ENCODE measurements at regions not wholly inside any gene's neighbourhood (a gene's known extent, or its start where the extent isn't known, plus 50 kb on each side); places are given as distances from the start of the nearest gene placed in this dataset.

DNA sequence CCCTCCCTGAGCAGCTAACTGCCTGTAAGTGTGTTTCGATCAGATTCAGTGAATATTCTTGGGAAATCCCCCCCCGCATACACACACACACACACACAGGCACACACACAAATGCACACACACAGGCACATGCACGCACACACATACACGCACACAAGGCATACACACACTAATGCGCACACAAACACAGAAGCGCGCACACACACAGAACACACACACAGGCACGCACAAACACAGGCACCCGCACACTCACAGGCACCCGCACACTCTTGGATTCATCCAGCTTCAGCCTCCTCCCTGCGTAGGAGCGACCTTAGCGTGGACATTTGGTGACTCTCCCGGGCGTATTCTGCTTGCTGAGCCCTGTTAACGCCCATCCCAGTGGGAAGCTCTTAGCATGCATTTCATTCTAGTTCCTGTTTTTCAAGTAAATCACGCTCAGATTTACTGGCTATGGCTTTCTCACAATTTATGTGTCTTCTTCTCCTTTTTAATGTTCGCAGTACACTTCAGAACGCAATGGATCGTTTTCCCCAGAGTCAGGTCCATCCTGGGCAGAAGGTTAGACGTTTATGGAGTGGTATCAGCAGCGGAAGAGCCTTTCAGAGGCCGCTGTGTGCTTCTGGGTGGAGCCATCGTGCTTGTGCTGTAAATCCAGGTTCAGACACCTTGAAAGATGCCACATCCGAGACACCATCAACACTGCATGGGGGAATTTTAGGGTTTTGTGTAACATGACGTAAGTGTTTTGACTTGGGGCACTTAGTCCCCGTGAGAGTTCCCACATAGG lies 656.6 kb downstream of the GALR1 start:
- H3K4me3 ChIP-seq, result no peak overlapping the region
- no peaks in the 10 kb centered on the region for H3K4me1 ChIP-seq (ENCODE audit: low read depth)
- intact Hi-C loops (cut with DNase I, micrococcal nuclease), result no loop called here
- ATAC-seq (no peak), DNase-seq (no peak)
- TF ChIP-seq CTCF (IDR thresholded peaks at IDR 0.05), result no peak
- no peaks in the 10 kb centered on the region for H3K36me3 ChIP-seq (ENCODE audit: low read depth)
- no peaks in the 10 kb centered on the region for H3K9me3 ChIP-seq

DNA sequence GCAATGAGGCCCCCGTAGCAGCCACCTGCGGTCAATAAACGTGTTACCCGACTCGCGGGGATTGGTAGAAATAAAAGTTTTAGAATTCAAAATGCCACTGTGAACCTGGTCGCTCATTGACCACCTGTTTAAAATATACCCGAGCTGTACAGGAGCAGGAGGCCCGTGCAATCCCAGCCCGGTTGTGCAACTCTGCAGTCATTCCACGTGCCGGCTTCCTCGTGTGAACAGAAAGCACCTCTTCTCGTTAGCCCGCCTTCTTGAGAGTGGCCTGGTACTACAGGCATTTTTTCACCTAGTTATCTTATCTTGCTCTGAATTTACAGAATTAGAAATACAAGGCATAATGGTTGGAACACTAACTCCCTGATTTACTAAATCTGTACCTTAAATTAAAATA lies 660.7 kb downstream of the GALR1 start:
- no peak overlapping the region for H3K4me3 ChIP-seq
- DNase-seq, result no peak
- no peaks in the 10 kb centered on the region for H3K4me1 ChIP-seq (ENCODE audit: low read depth)
- intact Hi-C loops (cut with DNase I, micrococcal nuclease), result no loop called here
- no peak for TF ChIP-seq CTCF (IDR thresholded peaks at IDR 0.05)
- H3K36me3 ChIP-seq (ENCODE audit: low read depth), result no peaks in the 10 kb centered on the region
- no peaks in the 10 kb centered on the region for H3K9me3 ChIP-seq
- no peak for ATAC-seq

- intact Hi-C loops (cut with DNase I, micrococcal nuclease), result no loop called here
- no peak for DNase-seq
- ATAC-seq, result no peak
- H3K36me3 ChIP-seq (ENCODE audit: low read depth), result no peaks in the 10 kb centered on the region
- no peaks in the 10 kb centered on the region for H3K9me3 ChIP-seq
- no peak overlapping the region for H3K4me3 ChIP-seq
- TF ChIP-seq CTCF (IDR thresholded peaks at IDR 0.05), result no peak
- no peaks in the 10 kb centered on the region for H3K4me1 ChIP-seq (ENCODE audit: low read depth)
Observed at GRCh38 chr18:77911971-77912605, 662.4 kb downstream of the GALR1 start.

- Histone ChIP-seq H3K4me1 (ENCODE audit: low read depth) (no peaks in the 10 kb centered on the region), H3K36me3 (ENCODE audit: low read depth) (no peaks in the 10 kb centered on the region), H3K9me3 (no peaks in the 10 kb centered on the region), H3K4me3 (no peak overlapping the region)
- no peak for TF ChIP-seq CTCF (IDR thresholded peaks at IDR 0.05)
- DNase-seq (no peak), ATAC-seq (no peak)
- intact Hi-C loops (cut with DNase I, micrococcal nuclease), result no loop called here
Observed at GRCh38 chr18:77918730-77919129, 669.1 kb downstream of the GALR1 start.

GRCh38 chr18:77919923-77920322 lies 670.3 kb downstream of the GALR1 start:
- H3K4me3 ChIP-seq, result no peak overlapping the region
- no peak for ATAC-seq
- DNase-seq, result no peak
- TF ChIP-seq CTCF (IDR thresholded peaks at IDR 0.05), result no peak
- H3K9me3 ChIP-seq, result no peaks in the 10 kb centered on the region
- no peaks in the 10 kb centered on the region for H3K36me3 ChIP-seq (ENCODE audit: low read depth)
- H3K4me1 ChIP-seq (ENCODE audit: low read depth), result no peaks in the 10 kb centered on the region
- intact Hi-C loops (cut with DNase I, micrococcal nuclease), result no loop called here
